ENCODE measurements at regions not wholly inside any gene's neighbourhood (a gene's known extent, or its start where the extent isn't known, plus 50 kb on each side); places are given as distances from the start of the nearest gene placed in this dataset.

GRCh38 chr5:124922255-124922975, 176.0 kb upstream of the ZNF608 start:
- no peak for DNase-seq (ENCODE audit: low spot score)

- DNase-seq (ENCODE audit: low spot score): no peak
These were observed 176.7 kb upstream of the ZNF608 start for GRCh38 chr5:124923131-124923530.

- DNase-seq (ENCODE audit: low spot score): no peak
These were observed 178.3 kb upstream of the ZNF608 start for GRCh38 chr5:124924729-124925128.

- DNase-seq (ENCODE audit: low spot score): no peak
These were observed 181.3 kb upstream of the ZNF608 start for GRCh38 chr5:124927735-124928134.

GRCh38 chr5:124929000-124929399, 182.6 kb upstream of the ZNF608 start:
- no peak for DNase-seq (ENCODE audit: low spot score)

GRCh38 chr5:124932791-124933600, 186.6 kb upstream of the ZNF608 start:
- DNase-seq (ENCODE audit: low spot score): peak; percentile 83

GRCh38 chr5:124935065-124935464, 188.6 kb upstream of the ZNF608 start:
- DNase-seq (ENCODE audit: low spot score): no peak

GRCh38 chr5:124936626-124936933, 190.1 kb upstream of the ZNF608 start:
- DNase-seq (ENCODE audit: low spot score): no peak

- no peak for DNase-seq (ENCODE audit: low spot score)
These were observed 194.9 kb upstream of the ZNF608 start for GRCh38 chr5:124941051-124942049.

GRCh38 chr5:124948062-124948753, 201.8 kb upstream of the ZNF608 start:
- no peak for DNase-seq (ENCODE audit: low spot score)

- no peak for DNase-seq (ENCODE audit: low spot score)
These were observed 202.4 kb upstream of the ZNF608 start for GRCh38 chr5:124948754-124949275.

GRCh38 chr5:124949862-124950261, 203.4 kb upstream of the ZNF608 start:
- no peak for DNase-seq (ENCODE audit: low spot score)

GRCh38 chr5:124951105-124951504, 204.7 kb upstream of the ZNF608 start:
- no peak for DNase-seq (ENCODE audit: low spot score)

GRCh38 chr5:124951661-124952060, 205.2 kb upstream of the ZNF608 start:
- DNase-seq (ENCODE audit: low spot score): no peak

GRCh38 chr5:124952079-124952478, 205.6 kb upstream of the ZNF608 start:
- no peak for DNase-seq (ENCODE audit: low spot score)

GRCh38 chr5:124952566-124952965, 206.1 kb upstream of the ZNF608 start:
- DNase-seq (ENCODE audit: low spot score): no peak

- no peak for DNase-seq (ENCODE audit: low spot score)
These were observed 208.3 kb upstream of the ZNF608 start for GRCh38 chr5:124954784-124955183.

- DNase-seq (ENCODE audit: low spot score): no peak
These were observed 210.1 kb upstream of the ZNF608 start for GRCh38 chr5:124956471-124957029.

GRCh38 chr5:124957063-124957462, 210.6 kb upstream of the ZNF608 start:
- no peak for DNase-seq (ENCODE audit: low spot score)

GRCh38 chr5:124960266-124960665, 213.8 kb upstream of the ZNF608 start:
- no peak for DNase-seq (ENCODE audit: low spot score)

GRCh38 chr5:124961521-124961920, 215.1 kb upstream of the ZNF608 start:
- no peak for DNase-seq (ENCODE audit: low spot score)
